HL-60 (cell line): ENCODE measurements at regions not wholly inside any gene's neighbourhood (a gene's known extent, or its start where the extent isn't known, plus 50 kb on each side); places are given as distances from the start of the nearest gene placed in this dataset.

Experiments used
- DNase-seq, 2 experiments: peaks; one replicate each; pipeline ENCODE4 v3.0.0-alpha.2; 2010 to 2020; ENCODE audit warnings: low read depth in 1 of 2, low spot score in 1 of 2
- H3K27ac ChIP-seq: fragments of 250-450 bp; sonication (Bioruptor Pico); replicated peaks from 2 replicates; pipeline ENCODE4 v1.5.1; 2020; ENCODE audit warnings: mild to moderate bottlenecking, moderate library complexity
- H3K27me3 ChIP-seq: fragments of 250-450 bp; sonication (Bioruptor Pico); 2 replicates; pipeline ENCODE4 v1.5.1; 2021; ENCODE audit warnings: mild to moderate bottlenecking, moderate library complexity; ENCODE audit not compliant: insufficient read depth, poor library complexity, severe bottlenecking
- H3K4me3 ChIP-seq: replicated peaks from 2 replicates; pipeline ENCODE4 v1.5.1; 2011; ENCODE audit warnings: mild to moderate bottlenecking, control low read depth, low read length; ENCODE audit not compliant: insufficient read depth
- CTCF ChIP-seq: IDR thresholded peaks from one replicate; pipeline ENCODE4 v1.5.1; 2011; ENCODE audit warnings: low read length, control low read depth, inconsistent platforms; ENCODE audit not compliant: insufficient read depth
- GABPA ChIP-seq: IDR thresholded peaks from 2 replicates; pipeline ENCODE4 v1.6.1; 2012; ENCODE audit warnings: low read depth
- POLR2AphosphoS5 ChIP-seq: IDR thresholded peaks from 2 replicates; pipeline ENCODE4 v1.6.1; 2012; ENCODE audit warnings: low read depth
- REST ChIP-seq: IDR thresholded peaks from 2 replicates; pipeline ENCODE4 v1.6.1; 2012; ENCODE audit warnings: low read depth; ENCODE audit not compliant: insufficient replicate concordance
- SPI1 ChIP-seq: IDR thresholded peaks from 2 replicates; pipeline ENCODE4 v1.6.1; 2012; ENCODE audit warnings: low read depth, mild to moderate bottlenecking, borderline replicate concordance

- TF ChIP-seq REST, result no peak
- TF ChIP-seq CTCF, result no peak
- no peak for TF ChIP-seq POLR2AphosphoS5
- no peak for TF ChIP-seq SPI1
- no peak for TF ChIP-seq GABPA
- no peak for DNase-seq
- Histone ChIP-seq H3K27me3 (no peaks in the 10 kb centered on the region), H3K4me3 (no peak overlapping the region), H3K27ac (no peak overlapping the region)
Measured at GRCh38 chr5:38079620-38080402, 178.5 kb upstream of the EGFLAM start.

GRCh38 chr5:38078161-38078560 lies 180.2 kb upstream of the EGFLAM start:
- TF ChIP-seq CTCF (no peak), SPI1 (no peak), REST (no peak), POLR2AphosphoS5 (no peak), GABPA (no peak)
- no peak overlapping the region for H3K4me3 ChIP-seq
- no peak for DNase-seq
- H3K27ac ChIP-seq, result no peak overlapping the region
- no peaks in the 10 kb centered on the region for H3K27me3 ChIP-seq

- no peak for DNase-seq
- no peak for TF ChIP-seq SPI1
- no peak for TF ChIP-seq CTCF
- no peak for TF ChIP-seq GABPA
- TF ChIP-seq REST, result no peak
- TF ChIP-seq POLR2AphosphoS5, result no peak
- H3K27me3 ChIP-seq, result no peaks in the 10 kb centered on the region
- no peak overlapping the region for H3K27ac ChIP-seq
- H3K4me3 ChIP-seq, result no peak overlapping the region
Measured at GRCh38 chr5:38077652-38078051, 180.7 kb upstream of the EGFLAM start.
